ENCODE measurements at regions not wholly inside any gene's neighbourhood (a gene's known extent, or its start where the extent isn't known, plus 50 kb on each side); places are given as distances from the start of the nearest gene placed in this dataset.

DNA sequence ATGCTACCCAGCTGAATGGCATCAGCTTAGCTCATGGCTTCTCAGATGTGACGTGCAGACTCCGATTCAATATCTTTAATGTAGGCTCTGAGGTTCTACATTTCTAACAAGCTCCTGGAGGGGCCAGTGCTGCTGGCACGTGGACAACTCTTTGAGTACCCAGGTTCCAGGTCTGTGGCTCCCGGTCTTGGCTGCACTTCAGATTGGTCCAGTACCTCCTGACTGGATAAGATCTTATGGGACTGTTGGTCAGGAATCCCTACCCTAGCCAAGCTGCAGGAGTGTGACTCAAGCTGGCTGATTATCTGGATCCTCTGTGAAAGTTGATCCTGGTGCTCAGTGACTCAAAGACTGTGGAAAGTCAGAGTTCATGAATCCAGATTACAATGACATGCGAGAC is 222.1 kb downstream of the ANKRD30B start:
- no peak for TF ChIP-seq IRF2 (CRISPR knock-in tag; IDR thresholded peaks at IDR 0.05; ENCODE audit: borderline replicate concordance, low read depth)
- TF ChIP-seq, protein P1, sequence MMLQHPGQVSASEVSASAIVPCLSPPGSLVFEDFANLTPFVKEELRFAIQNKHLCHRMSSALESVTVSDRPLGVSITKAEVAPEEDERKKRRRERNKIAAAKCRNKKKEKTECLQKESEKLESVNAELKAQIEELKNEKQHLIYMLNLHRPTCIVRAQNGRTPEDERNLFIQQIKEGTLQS (CRISPR knock-in tag; conservative IDR thresholded peaks at IDR 0.05): no peak
- TF ChIP-seq, protein P2, sequence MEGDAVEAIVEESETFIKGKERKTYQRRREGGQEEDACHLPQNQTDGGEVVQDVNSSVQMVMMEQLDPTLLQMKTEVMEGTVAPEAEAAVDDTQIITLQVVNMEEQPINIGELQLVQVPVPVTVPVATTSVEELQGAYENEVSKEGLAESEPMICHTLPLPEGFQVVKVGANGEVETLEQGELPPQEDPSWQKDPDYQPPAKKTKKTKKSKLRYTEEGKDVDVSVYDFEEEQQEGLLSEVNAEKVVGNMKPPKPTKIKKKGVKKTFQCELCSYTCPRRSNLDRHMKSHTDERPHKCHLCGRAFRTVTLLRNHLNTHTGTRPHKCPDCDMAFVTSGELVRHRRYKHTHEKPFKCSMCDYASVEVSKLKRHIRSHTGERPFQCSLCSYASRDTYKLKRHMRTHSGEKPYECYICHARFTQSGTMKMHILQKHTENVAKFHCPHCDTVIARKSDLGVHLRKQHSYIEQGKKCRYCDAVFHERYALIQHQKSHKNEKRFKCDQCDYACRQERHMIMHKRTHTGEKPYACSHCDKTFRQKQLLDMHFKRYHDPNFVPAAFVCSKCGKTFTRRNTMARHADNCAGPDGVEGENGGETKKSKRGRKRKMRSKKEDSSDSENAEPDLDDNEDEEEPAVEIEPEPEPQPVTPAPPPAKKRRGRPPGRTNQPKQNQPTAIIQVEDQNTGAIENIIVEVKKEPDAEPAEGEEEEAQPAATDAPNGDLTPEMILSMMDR (IDR thresholded peaks at IDR 0.05): no peak
- TF ChIP-seq, protein P3, sequence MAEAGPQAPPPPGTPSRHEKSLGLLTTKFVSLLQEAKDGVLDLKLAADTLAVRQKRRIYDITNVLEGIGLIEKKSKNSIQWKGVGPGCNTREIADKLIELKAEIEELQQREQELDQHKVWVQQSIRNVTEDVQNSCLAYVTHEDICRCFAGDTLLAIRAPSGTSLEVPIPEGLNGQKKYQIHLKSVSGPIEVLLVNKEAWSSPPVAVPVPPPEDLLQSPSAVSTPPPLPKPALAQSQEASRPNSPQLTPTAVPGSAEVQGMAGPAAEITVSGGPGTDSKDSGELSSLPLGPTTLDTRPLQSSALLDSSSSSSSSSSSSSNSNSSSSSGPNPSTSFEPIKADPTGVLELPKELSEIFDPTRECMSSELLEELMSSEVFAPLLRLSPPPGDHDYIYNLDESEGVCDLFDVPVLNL (CRISPR knock-in tag; IDR thresholded peaks at IDR 0.05; ENCODE audit: borderline replicate concordance, low read depth): no peak
- TF ChIP-seq ESRRA (CRISPR knock-in tag; IDR thresholded peaks at IDR 0.05; ENCODE audit: borderline replicate concordance): no peak
- TF ChIP-seq CBFB (CRISPR knock-in tag; IDR thresholded peaks at IDR 0.05; ENCODE audit: low read depth): no peak
- TF ChIP-seq CREM (CRISPR knock-in tag; IDR thresholded peaks at IDR 0.05): no peak
- TF ChIP-seq, protein P4, sequence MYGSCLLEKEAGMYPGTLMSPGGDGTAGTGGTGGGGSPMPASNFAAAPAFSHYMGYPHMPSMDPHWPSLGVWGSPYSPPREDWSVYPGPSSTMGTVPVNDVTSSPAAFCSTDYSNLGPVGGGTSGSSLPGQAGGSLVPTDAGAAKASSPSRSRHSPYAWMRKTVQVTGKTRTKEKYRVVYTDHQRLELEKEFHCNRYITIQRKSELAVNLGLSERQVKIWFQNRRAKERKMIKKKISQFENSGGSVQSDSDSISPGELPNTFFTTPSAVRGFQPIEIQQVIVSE (CRISPR knock-in tag; IDR thresholded peaks at IDR 0.05; ENCODE audit: borderline replicate concordance): no peak

Measured in WTC11 (cell line).